ENCODE measurements at regions not wholly inside any gene's neighbourhood (a gene's known extent, or its start where the extent isn't known, plus 50 kb on each side); places are given as distances from the start of the nearest gene placed in this dataset.

DNA sequence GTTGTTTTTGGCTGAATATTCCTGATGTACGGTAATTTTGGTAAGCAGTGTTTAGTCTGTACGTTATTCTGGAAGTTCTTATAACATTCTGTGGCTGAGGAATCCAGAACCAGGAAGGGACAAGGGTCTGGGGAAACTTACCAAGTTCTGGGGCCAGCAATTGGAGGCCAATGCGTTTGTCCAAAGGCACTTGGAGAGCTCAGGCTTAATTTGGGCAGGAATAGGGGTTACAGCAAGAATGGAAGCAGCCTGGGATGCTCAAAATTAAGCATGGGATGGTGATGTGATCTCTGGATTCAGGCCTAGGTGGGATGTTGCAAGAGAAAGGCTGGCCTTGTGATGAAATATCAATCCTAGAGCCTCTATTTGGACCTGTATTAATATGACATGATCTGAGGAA, 235.2 kb upstream of the NOX3 start:
- Histone ChIP-seq H3K9ac (ENCODE audit: low read depth in 1 of 2, low read length in 2 of 2) (no peak overlapping the region), H3K4me3 (ENCODE audit: low read depth in 1 of 2, low read length in 2 of 2) (no peak overlapping the region), H3K27ac (ENCODE audit: low read depth, low read length) (no peak overlapping the region), H3K4me1 (ENCODE audit: control insufficient read depth in 1 of 2, insufficient read depth in 2 of 2, low read length in 2 of 2) (peaks cover 0 to 5% of the 10 kb centered on the region in 2 donors), H3K36me3 (ENCODE audit: control insufficient read depth in 1 of 2, insufficient read depth in 2 of 2, low read length in 2 of 2) (no peaks in the 10 kb centered on the region), H3K9me3 (ENCODE audit: control insufficient read depth in 1 of 2, low read length in 2 of 2) (no peaks in the 10 kb centered on the region), H3K27me3 (ENCODE audit: control insufficient read depth in 1 of 2, insufficient read depth in 2 of 2, low read length in 2 of 2) (no peaks in the 10 kb centered on the region)

DNA sequence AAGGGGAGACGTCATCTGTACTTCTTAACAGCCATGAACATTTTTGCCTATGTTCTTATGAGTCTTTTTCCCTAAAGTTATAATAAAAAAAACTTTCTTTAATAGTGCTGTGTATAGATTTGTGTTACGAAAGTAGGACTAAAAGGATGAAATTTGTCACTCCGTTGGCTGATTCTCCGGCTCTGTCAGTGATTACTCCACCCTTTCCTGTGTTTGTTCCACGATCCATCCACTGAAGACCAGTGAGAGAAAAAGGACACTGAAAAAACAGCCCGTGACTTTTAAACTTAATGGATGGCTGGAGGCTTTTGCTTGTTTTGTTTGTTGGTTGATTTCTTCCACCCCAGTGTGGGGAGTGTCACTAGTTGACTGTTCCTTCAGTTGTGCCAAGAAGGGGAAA, 232.0 kb upstream of the NOX3 start:
- Histone ChIP-seq H3K9ac (ENCODE audit: low read depth in 1 of 2, low read length in 2 of 2) (no peak overlapping the region), H3K36me3 (ENCODE audit: control insufficient read depth in 1 of 2, insufficient read depth in 2 of 2, low read length in 2 of 2) (no peaks in the 10 kb centered on the region), H3K27me3 (ENCODE audit: control insufficient read depth in 1 of 2, insufficient read depth in 2 of 2, low read length in 2 of 2) (no peaks in the 10 kb centered on the region), H3K27ac (ENCODE audit: low read depth, low read length) (no peak overlapping the region), H3K9me3 (ENCODE audit: control insufficient read depth in 1 of 2, low read length in 2 of 2) (no peaks in the 10 kb centered on the region), H3K4me3 (ENCODE audit: low read depth in 1 of 2, low read length in 2 of 2) (no peak overlapping the region), H3K4me1 (ENCODE audit: control insufficient read depth in 1 of 2, insufficient read depth in 2 of 2, low read length in 2 of 2) (no peaks in the 10 kb centered on the region)

- H3K4me1 ChIP-seq (ENCODE audit: control insufficient read depth in 1 of 2, insufficient read depth in 2 of 2, low read length in 2 of 2): no peaks in the 10 kb centered on the region
- H3K27me3 ChIP-seq (ENCODE audit: control insufficient read depth in 1 of 2, insufficient read depth in 2 of 2, low read length in 2 of 2): no peaks in the 10 kb centered on the region
- no peak overlapping the region for H3K9ac ChIP-seq (ENCODE audit: low read depth in 1 of 2, low read length in 2 of 2)
- H3K9me3 ChIP-seq (ENCODE audit: control insufficient read depth in 1 of 2, low read length in 2 of 2): no peaks in the 10 kb centered on the region
- H3K27ac ChIP-seq (ENCODE audit: low read depth, low read length): no peak overlapping the region
- no peak overlapping the region for H3K4me3 ChIP-seq (ENCODE audit: low read depth in 1 of 2, low read length in 2 of 2)
- H3K36me3 ChIP-seq (ENCODE audit: control insufficient read depth in 1 of 2, insufficient read depth in 2 of 2, low read length in 2 of 2): no peaks in the 10 kb centered on the region
Measured at GRCh38 chr6:155684416-155685196, 229.0 kb upstream of the NOX3 start.

- Histone ChIP-seq H3K27ac (ENCODE audit: low read depth, low read length) (no peak overlapping the region), H3K4me1 (ENCODE audit: control insufficient read depth in 1 of 2, insufficient read depth in 2 of 2, low read length in 2 of 2) (no peaks in the 10 kb centered on the region), H3K4me3 (ENCODE audit: low read depth in 1 of 2, low read length in 2 of 2) (no peak overlapping the region), H3K9ac (ENCODE audit: low read depth in 1 of 2, low read length in 2 of 2) (no peak overlapping the region), H3K27me3 (ENCODE audit: control insufficient read depth in 1 of 2, insufficient read depth in 2 of 2, low read length in 2 of 2) (no peaks in the 10 kb centered on the region), H3K36me3 (ENCODE audit: control insufficient read depth in 1 of 2, insufficient read depth in 2 of 2, low read length in 2 of 2) (no peaks in the 10 kb centered on the region), H3K9me3 (ENCODE audit: control insufficient read depth in 1 of 2, low read length in 2 of 2) (no peaks in the 10 kb centered on the region)
Measured at GRCh38 chr6:155678361-155678760, 222.7 kb upstream of the NOX3 start.

DNA sequence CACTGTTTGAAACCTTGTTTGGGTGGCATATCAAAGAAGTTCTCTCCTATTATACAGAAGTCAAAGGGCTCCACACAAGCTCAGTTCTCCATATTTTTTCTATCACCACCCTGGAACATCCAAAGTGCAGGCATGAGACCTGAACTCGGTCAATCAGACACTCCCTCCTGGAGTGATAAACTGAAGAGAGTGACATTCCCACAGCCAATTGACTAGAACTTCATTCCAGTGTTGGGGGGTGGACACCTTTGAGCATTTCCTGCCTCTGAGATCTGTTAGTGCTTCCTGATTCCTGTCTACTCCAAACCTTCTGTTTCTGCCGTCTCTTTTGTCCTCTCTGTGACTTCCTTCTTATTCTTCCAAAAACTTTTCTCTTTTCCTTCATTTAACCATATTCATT, 220.7 kb upstream of the NOX3 start:
- Histone ChIP-seq H3K27me3 (ENCODE audit: control insufficient read depth in 1 of 2, insufficient read depth in 2 of 2, low read length in 2 of 2) (no peaks in the 10 kb centered on the region), H3K9me3 (ENCODE audit: control insufficient read depth in 1 of 2, low read length in 2 of 2) (no peaks in the 10 kb centered on the region), H3K4me1 (ENCODE audit: control insufficient read depth in 1 of 2, insufficient read depth in 2 of 2, low read length in 2 of 2) (no peaks in the 10 kb centered on the region)

GRCh38 chr6:155670655-155671054, 215.0 kb upstream of the NOX3 start:
- H3K27me3 ChIP-seq (ENCODE audit: control insufficient read depth in 1 of 2, insufficient read depth in 2 of 2, low read length in 2 of 2): peaks cover 0 to 3% of the 10 kb centered on the region in 2 donors
- no peak overlapping the region for H3K27ac ChIP-seq (ENCODE audit: low read depth, low read length)
- no peaks in the 10 kb centered on the region for H3K9me3 ChIP-seq (ENCODE audit: control insufficient read depth in 1 of 2, low read length in 2 of 2)
- no peak overlapping the region for H3K9ac ChIP-seq (ENCODE audit: low read depth in 1 of 2, low read length in 2 of 2)
- no peak overlapping the region for H3K4me3 ChIP-seq (ENCODE audit: low read depth in 1 of 2, low read length in 2 of 2)
- no peaks in the 10 kb centered on the region for H3K4me1 ChIP-seq (ENCODE audit: control insufficient read depth in 1 of 2, insufficient read depth in 2 of 2, low read length in 2 of 2)
- no peaks in the 10 kb centered on the region for H3K36me3 ChIP-seq (ENCODE audit: control insufficient read depth in 1 of 2, insufficient read depth in 2 of 2, low read length in 2 of 2)

More for the DNA sequence above, 220.7 kb upstream of the NOX3 start:
- no peak overlapping the region for H3K4me3 ChIP-seq (ENCODE audit: low read depth in 1 of 2, low read length in 2 of 2)
- no peak overlapping the region for H3K9ac ChIP-seq (ENCODE audit: low read depth in 1 of 2, low read length in 2 of 2)
- no peak overlapping the region for H3K27ac ChIP-seq (ENCODE audit: low read depth, low read length)
- H3K36me3 ChIP-seq (ENCODE audit: control insufficient read depth in 1 of 2, insufficient read depth in 2 of 2, low read length in 2 of 2): no peaks in the 10 kb centered on the region

GRCh38 chr6:155660251-155660977, 204.8 kb upstream of the NOX3 start:
- Histone ChIP-seq H3K4me3 (ENCODE audit: low read depth in 1 of 2, low read length in 2 of 2) (no peak overlapping the region), H3K9me3 (ENCODE audit: control insufficient read depth in 1 of 2, low read length in 2 of 2) (no peaks in the 10 kb centered on the region), H3K36me3 (ENCODE audit: control insufficient read depth in 1 of 2, insufficient read depth in 2 of 2, low read length in 2 of 2) (no peaks in the 10 kb centered on the region), H3K4me1 (ENCODE audit: control insufficient read depth in 1 of 2, insufficient read depth in 2 of 2, low read length in 2 of 2) (no peaks in the 10 kb centered on the region), H3K27me3 (ENCODE audit: control insufficient read depth in 1 of 2, insufficient read depth in 2 of 2, low read length in 2 of 2) (no peaks in the 10 kb centered on the region), H3K9ac (ENCODE audit: low read depth in 1 of 2, low read length in 2 of 2) (no peak overlapping the region), H3K27ac (ENCODE audit: low read depth, low read length) (no peak overlapping the region)

GRCh38 chr6:155656024-155656423, 200.4 kb upstream of the NOX3 start:
- no peaks in the 10 kb centered on the region for H3K4me1 ChIP-seq (ENCODE audit: control insufficient read depth in 1 of 2, insufficient read depth in 2 of 2, low read length in 2 of 2)
- H3K4me3 ChIP-seq (ENCODE audit: low read depth in 1 of 2, low read length in 2 of 2): no peak overlapping the region
- no peak overlapping the region for H3K9ac ChIP-seq (ENCODE audit: low read depth in 1 of 2, low read length in 2 of 2)
- H3K27ac ChIP-seq (ENCODE audit: low read depth, low read length): no peak overlapping the region
- no peaks in the 10 kb centered on the region for H3K27me3 ChIP-seq (ENCODE audit: control insufficient read depth in 1 of 2, insufficient read depth in 2 of 2, low read length in 2 of 2)
- no peaks in the 10 kb centered on the region for H3K36me3 ChIP-seq (ENCODE audit: control insufficient read depth in 1 of 2, insufficient read depth in 2 of 2, low read length in 2 of 2)
- no peaks in the 10 kb centered on the region for H3K9me3 ChIP-seq (ENCODE audit: control insufficient read depth in 1 of 2, low read length in 2 of 2)

GRCh38 chr6:155654474-155654873, 198.8 kb upstream of the NOX3 start:
- Histone ChIP-seq H3K27me3 (ENCODE audit: control insufficient read depth in 1 of 2, insufficient read depth in 2 of 2, low read length in 2 of 2) (no peaks in the 10 kb centered on the region), H3K4me3 (ENCODE audit: low read depth in 1 of 2, low read length in 2 of 2) (no peak overlapping the region), H3K9ac (ENCODE audit: low read depth in 1 of 2, low read length in 2 of 2) (no peak overlapping the region), H3K36me3 (ENCODE audit: control insufficient read depth in 1 of 2, insufficient read depth in 2 of 2, low read length in 2 of 2) (no peaks in the 10 kb centered on the region), H3K9me3 (ENCODE audit: control insufficient read depth in 1 of 2, low read length in 2 of 2) (no peaks in the 10 kb centered on the region), H3K4me1 (ENCODE audit: control insufficient read depth in 1 of 2, insufficient read depth in 2 of 2, low read length in 2 of 2) (no peaks in the 10 kb centered on the region), H3K27ac (ENCODE audit: low read depth, low read length) (no peak overlapping the region)

- H3K27me3 ChIP-seq (ENCODE audit: control insufficient read depth in 1 of 2, insufficient read depth in 2 of 2, low read length in 2 of 2): no peaks in the 10 kb centered on the region
- H3K4me3 ChIP-seq (ENCODE audit: low read depth in 1 of 2, low read length in 2 of 2): no peak overlapping the region
- H3K4me1 ChIP-seq (ENCODE audit: control insufficient read depth in 1 of 2, insufficient read depth in 2 of 2, low read length in 2 of 2): no peaks in the 10 kb centered on the region
- H3K36me3 ChIP-seq (ENCODE audit: control insufficient read depth in 1 of 2, insufficient read depth in 2 of 2, low read length in 2 of 2): no peaks in the 10 kb centered on the region
- H3K27ac ChIP-seq (ENCODE audit: low read depth, low read length): no peak overlapping the region
- no peaks in the 10 kb centered on the region for H3K9me3 ChIP-seq (ENCODE audit: control insufficient read depth in 1 of 2, low read length in 2 of 2)
- no peak overlapping the region for H3K9ac ChIP-seq (ENCODE audit: low read depth in 1 of 2, low read length in 2 of 2)
Measured at GRCh38 chr6:155648301-155648700, 192.7 kb upstream of the NOX3 start.

Measured in duodenal mucosa (tissue), 2 donors.